ENCODE measurements at regions not wholly inside any gene's neighbourhood (a gene's known extent, or its start where the extent isn't known, plus 50 kb on each side); places are given as distances from the start of the nearest gene placed in this dataset.

GRCh38 chr10:120286280-120286679 lies 170.7 kb upstream of the PLPP4 start:
- Mint-ChIP-seq H3K36me3 (ENCODE audit: low read depth) (no peaks in the 10 kb centered on the region), H3K27ac (no peak overlapping the region), H3K9me3 (no peaks in the 10 kb centered on the region), H3K4me1 (ENCODE audit: low read depth) (no peaks in the 10 kb centered on the region), H3K4me3 (no peak overlapping the region), H3K27me3 (peaks cover 4% of the 10 kb centered on the region)
- ChIA-PET CTCF (no interaction called here), POLR2A (no interaction called here)
- ATAC-seq (no peak), DNase-seq (no peak)
- intact Hi-C loops (cut with micrococcal nuclease), result loop anchor here (10.0 kb wide), 1 partner anchor 59 kb away; no protein-coding TSS in a partner anchor
- no peak for TF ChIP-seq CTCF (IDR thresholded peaks at IDR 0.05)

- peaks cover 2% of the 10 kb centered on the region for H3K27me3 Mint-ChIP-seq
- ChIA-PET CTCF (no interaction called here), POLR2A (no interaction called here)
- no peaks in the 10 kb centered on the region for H3K9me3 Mint-ChIP-seq
- DNase-seq (no peak), ATAC-seq (no peak)
- H3K4me3 Mint-ChIP-seq, result no peak overlapping the region
- no peak for TF ChIP-seq CTCF (IDR thresholded peaks at IDR 0.05)
- H3K27ac Mint-ChIP-seq, result no peak overlapping the region
- H3K36me3 Mint-ChIP-seq (ENCODE audit: low read depth), result no peaks in the 10 kb centered on the region
- intact Hi-C loops (cut with micrococcal nuclease), result no loop called here
- no peaks in the 10 kb centered on the region for H3K4me1 Mint-ChIP-seq (ENCODE audit: low read depth)
Observed at GRCh38 chr10:120300513-120300912, 156.5 kb upstream of the PLPP4 start.

- no peak for TF ChIP-seq CTCF (IDR thresholded peaks at IDR 0.05)
- no peaks in the 10 kb centered on the region for H3K4me1 Mint-ChIP-seq (ENCODE audit: low read depth)
- no peak overlapping the region for H3K27ac Mint-ChIP-seq
- intact Hi-C loops (cut with micrococcal nuclease), result no loop called here
- H3K4me3 Mint-ChIP-seq, result no peak overlapping the region
- no peak for ATAC-seq
- no peak for DNase-seq
- ChIA-PET CTCF (no interaction called here), POLR2A (no interaction called here)
- H3K36me3 Mint-ChIP-seq (ENCODE audit: low read depth), result no peaks in the 10 kb centered on the region
- no peaks in the 10 kb centered on the region for H3K9me3 Mint-ChIP-seq
- H3K27me3 Mint-ChIP-seq, result peaks cover 4% of the 10 kb centered on the region
Observed at GRCh38 chr10:120308589-120308988, 148.4 kb upstream of the PLPP4 start.

GRCh38 chr10:120313715-120314114 lies 143.3 kb upstream of the PLPP4 start:
- ATAC-seq, result no peak
- no peak overlapping the region for H3K4me3 Mint-ChIP-seq
- no peaks in the 10 kb centered on the region for H3K36me3 Mint-ChIP-seq (ENCODE audit: low read depth)
- DNase-seq, result no peak
- ChIA-PET POLR2A (no interaction called here), CTCF (no interaction called here)
- TF ChIP-seq CTCF (IDR thresholded peaks at IDR 0.05), result no peak
- intact Hi-C loops (cut with micrococcal nuclease), result no loop called here
- no peaks in the 10 kb centered on the region for H3K4me1 Mint-ChIP-seq (ENCODE audit: low read depth)
- no peaks in the 10 kb centered on the region for H3K9me3 Mint-ChIP-seq
- H3K27me3 Mint-ChIP-seq, result peaks cover 4% of the 10 kb centered on the region
- H3K27ac Mint-ChIP-seq, result no peak overlapping the region

GRCh38 chr10:120314442-120314841 lies 142.6 kb upstream of the PLPP4 start:
- Mint-ChIP-seq H3K27me3 (peaks cover 4% of the 10 kb centered on the region), H3K36me3 (ENCODE audit: low read depth) (no peaks in the 10 kb centered on the region), H3K4me3 (no peak overlapping the region), H3K27ac (no peak overlapping the region), H3K9me3 (no peaks in the 10 kb centered on the region), H3K4me1 (ENCODE audit: low read depth) (no peaks in the 10 kb centered on the region)
- intact Hi-C loops (cut with micrococcal nuclease), result no loop called here
- no peak for DNase-seq
- ChIA-PET POLR2A (no interaction called here), CTCF (no interaction called here)
- TF ChIP-seq CTCF (IDR thresholded peaks at IDR 0.05), result no peak
- no peak for ATAC-seq

Data from activated CD8-positive, alpha-beta T cell treated with anti-CD3 and anti-CD28 coated beads for 36 hours (primary cell).